NB4 (cell line): ENCODE measurements at regions not wholly inside any gene's neighbourhood (a gene's known extent, or its start where the extent isn't known, plus 50 kb on each side); places are given as distances from the start of the nearest gene placed in this dataset.

Experiments used
- DNase-seq: peaks from one replicate; pipeline ENCODE4 v3.0.0; 2010; ENCODE audit warnings: low read depth
- H3K4me3 ChIP-seq: one replicate; pipeline ENCODE4 v1.5.1; 2011; ENCODE audit warnings: mild to moderate bottlenecking, low read depth, low read length, moderate library complexity
- CTCF ChIP-seq: IDR thresholded peaks from one replicate; pipeline ENCODE4 v1.5.1; 2012; ENCODE audit warnings: low read depth, low read length
- MAX ChIP-seq: IDR thresholded peaks from 2 replicates; pipeline ENCODE4 v1.6.1; 2011; ENCODE audit warnings: low read depth, low read length
- MYC ChIP-seq: IDR thresholded peaks from 2 replicates; pipeline ENCODE4 v1.6.1; 2011; ENCODE audit warnings: low read depth, low read length
- POLR2A ChIP-seq: IDR thresholded peaks from 2 replicates; pipeline ENCODE4 v1.6.1; 2011; ENCODE audit warnings: mild to moderate bottlenecking; ENCODE audit not compliant: insufficient read length; ENCODE audit errors: extremely low read depth

GRCh38 chr4:181148470-181148869, 1094.7 kb upstream of the TENM3 start:
- TF ChIP-seq POLR2A, result no peak
- no peak overlapping the region for H3K4me3 ChIP-seq
- no peak for DNase-seq

- no peak overlapping the region for H3K4me3 ChIP-seq
- TF ChIP-seq POLR2A, result no peak
- no peak for TF ChIP-seq MYC
- no peak for TF ChIP-seq MAX
- TF ChIP-seq CTCF, result no peak
- no peak for DNase-seq
Measured at GRCh38 chr4:181150191-181150590, 1093.0 kb upstream of the TENM3 start.

GRCh38 chr4:181151856-181152255, 1091.3 kb upstream of the TENM3 start:
- H3K4me3 ChIP-seq, result no peak overlapping the region
- TF ChIP-seq MAX, result no peak
- TF ChIP-seq CTCF, result no peak
- TF ChIP-seq POLR2A, result no peak
- TF ChIP-seq MYC, result no peak
- no peak for DNase-seq

GRCh38 chr4:181157647-181158046, 1085.6 kb upstream of the TENM3 start:
- no peak overlapping the region for H3K4me3 ChIP-seq
- no peak for TF ChIP-seq POLR2A
- TF ChIP-seq MYC, result no peak
- no peak for TF ChIP-seq CTCF
- no peak for TF ChIP-seq MAX
- DNase-seq, result no peak

GRCh38 chr4:181158971-181159370, 1084.2 kb upstream of the TENM3 start:
- no peak for DNase-seq
- no peak overlapping the region for H3K4me3 ChIP-seq
- TF ChIP-seq CTCF (no peak), POLR2A (no peak), MAX (no peak), MYC (no peak)

- H3K4me3 ChIP-seq, result no peak overlapping the region
- no peak for TF ChIP-seq MAX
- no peak for TF ChIP-seq MYC
- TF ChIP-seq POLR2A, result no peak
- TF ChIP-seq CTCF, result no peak
- no peak for DNase-seq
Measured at GRCh38 chr4:181161669-181162068, 1081.5 kb upstream of the TENM3 start.
